Uterus (tissue), 2 donors: ENCODE measurements at regions not wholly inside any gene's neighbourhood (a gene's known extent, or its start where the extent isn't known, plus 50 kb on each side); places are given as distances from the start of the nearest gene placed in this dataset.

Experiments used
- POLR2A ChIP-seq, 2 donors: fragments of 450-650 bp; IDR thresholded peaks; one replicate each; pipeline ENCODE4 v1.6.1; 2016; ENCODE audit warnings: antibody characterized with exemption in 2 of 2, mild to moderate bottlenecking in 1 of 2, moderate library complexity in 1 of 2
- TF ChIP-seq, protein P1 (sequence below), 4 experiments: fragments of 200-600 bp in 2 of 4; fragments of 450-650 bp in 2 of 4; sonication (generic) in 2 of 4; IDR thresholded peaks; one replicate each; pipeline ENCODE4 v1.5.1; 2016 to 2019; ENCODE audit warnings: antibody characterized with exemption in 4 of 4, mild to moderate bottlenecking in 2 of 4, moderate library complexity in 1 of 4

DNA sequence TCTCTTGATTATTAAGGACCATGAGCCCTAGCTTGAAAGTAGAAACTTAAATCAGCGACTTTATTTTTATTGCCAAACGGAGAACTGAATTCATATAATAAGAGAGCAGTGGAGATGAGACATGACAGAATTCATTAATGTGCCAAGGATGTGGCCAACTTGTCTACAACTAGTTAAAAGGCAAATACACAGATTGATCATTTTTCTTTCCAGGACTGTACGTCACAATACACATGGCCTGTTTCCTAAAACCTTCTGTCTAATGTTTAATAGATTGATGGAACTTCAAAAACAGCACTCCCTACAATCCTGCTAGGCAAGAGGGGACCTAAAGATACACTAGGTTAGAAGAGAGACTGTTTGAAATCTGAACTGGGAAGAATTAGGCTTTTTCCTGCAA, 647.8 kb downstream of the SATB2 start:
- TF ChIP-seq, protein P1, sequence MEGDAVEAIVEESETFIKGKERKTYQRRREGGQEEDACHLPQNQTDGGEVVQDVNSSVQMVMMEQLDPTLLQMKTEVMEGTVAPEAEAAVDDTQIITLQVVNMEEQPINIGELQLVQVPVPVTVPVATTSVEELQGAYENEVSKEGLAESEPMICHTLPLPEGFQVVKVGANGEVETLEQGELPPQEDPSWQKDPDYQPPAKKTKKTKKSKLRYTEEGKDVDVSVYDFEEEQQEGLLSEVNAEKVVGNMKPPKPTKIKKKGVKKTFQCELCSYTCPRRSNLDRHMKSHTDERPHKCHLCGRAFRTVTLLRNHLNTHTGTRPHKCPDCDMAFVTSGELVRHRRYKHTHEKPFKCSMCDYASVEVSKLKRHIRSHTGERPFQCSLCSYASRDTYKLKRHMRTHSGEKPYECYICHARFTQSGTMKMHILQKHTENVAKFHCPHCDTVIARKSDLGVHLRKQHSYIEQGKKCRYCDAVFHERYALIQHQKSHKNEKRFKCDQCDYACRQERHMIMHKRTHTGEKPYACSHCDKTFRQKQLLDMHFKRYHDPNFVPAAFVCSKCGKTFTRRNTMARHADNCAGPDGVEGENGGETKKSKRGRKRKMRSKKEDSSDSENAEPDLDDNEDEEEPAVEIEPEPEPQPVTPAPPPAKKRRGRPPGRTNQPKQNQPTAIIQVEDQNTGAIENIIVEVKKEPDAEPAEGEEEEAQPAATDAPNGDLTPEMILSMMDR (IDR thresholded peaks at IDR 0.05): no peak
- TF ChIP-seq POLR2A (IDR thresholded peaks at IDR 0.05): no peak
